ENCODE measurements at regions not wholly inside any gene's neighbourhood (a gene's known extent, or its start where the extent isn't known, plus 50 kb on each side); places are given as distances from the start of the nearest gene placed in this dataset.

- H3K27me3 ChIP-seq: peaks cover 7% of the 10 kb centered on the region
- no peak for DNase-seq (ENCODE audit: low spot score in 2 of 2)
- no peaks in the 10 kb centered on the region for H3K36me3 ChIP-seq
- H3K4me3 ChIP-seq: no peak overlapping the region
- no peaks in the 10 kb centered on the region for H3K4me1 ChIP-seq
- TF ChIP-seq EP300 (IDR thresholded peaks at IDR 0.05): no peak
- no peak overlapping the region for H3K27ac ChIP-seq
- no peaks in the 10 kb centered on the region for H3K9me3 ChIP-seq
- 74% methylated on average over 29 of the region's 29 CpGs for WGBS
Measured at GRCh38 chr10:78656417-78657162, 412.2 kb upstream of the ZMIZ1 start.

DNA sequence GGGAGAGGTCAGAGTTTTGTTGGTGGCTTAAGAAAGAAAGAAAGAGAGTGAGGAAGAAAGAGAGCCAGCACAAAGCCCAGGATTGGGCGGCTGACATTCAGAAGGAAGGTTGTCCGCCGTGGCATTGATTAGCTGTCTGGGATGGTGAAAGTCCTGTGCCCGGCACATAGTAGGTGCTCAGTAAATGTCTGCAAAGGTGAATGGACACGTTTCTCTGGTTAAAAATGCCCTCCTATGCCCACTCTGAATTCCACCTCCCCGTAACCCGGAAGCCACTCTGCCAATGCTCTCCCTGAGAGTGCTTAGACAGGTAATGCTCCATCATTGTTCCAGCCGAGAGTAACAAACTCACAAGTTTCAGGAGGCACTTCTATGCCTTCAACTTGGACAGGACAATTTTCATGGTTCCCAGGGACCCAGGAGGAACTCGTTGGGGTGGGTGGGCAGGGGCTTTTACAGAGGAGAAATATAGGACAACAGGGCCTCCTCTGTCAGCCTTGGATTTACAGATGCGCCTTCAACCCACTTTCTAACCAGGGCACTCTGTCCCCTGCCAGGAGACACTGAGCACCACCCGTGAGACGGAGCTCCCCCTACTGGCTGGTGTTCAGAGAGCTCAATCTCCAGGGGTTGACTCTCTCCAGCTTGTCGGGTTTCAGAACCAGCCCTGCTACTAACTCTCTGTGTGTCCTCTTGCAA, 411.5 kb upstream of the ZMIZ1 start:
- peaks cover 7% of the 10 kb centered on the region for H3K27me3 ChIP-seq
- no peaks in the 10 kb centered on the region for H3K36me3 ChIP-seq
- no peaks in the 10 kb centered on the region for H3K4me1 ChIP-seq
- peak; percentile 77 to 83 for DNase-seq (ENCODE audit: low spot score in 2 of 2)
- peak; percentile 30 to 71 for TF ChIP-seq CTCF (IDR thresholded peaks at IDR 0.05)
- TF ChIP-seq POLR2A (IDR thresholded peaks at IDR 0.05): no peak
- no peak overlapping the region for H3K4me3 ChIP-seq
- 83% methylated on average over 8 of the region's 13 CpGs for WGBS
- H3K9me3 ChIP-seq: no peaks in the 10 kb centered on the region
- H3K27ac ChIP-seq: no peak overlapping the region

GRCh38 chr10:78657862-78658165, 411.0 kb upstream of the ZMIZ1 start:
- 100% methylated on average over 1 of the region's 1 CpG for WGBS
- TF ChIP-seq POLR2AphosphoS5 (IDR thresholded peaks at IDR 0.05) (no peak), EP300 (IDR thresholded peaks at IDR 0.05) (no peak), POLR2A (IDR thresholded peaks at IDR 0.05) (no peak), CTCF (IDR thresholded peaks at IDR 0.05) (no peak)
- no peak overlapping the region for H3K4me3 ChIP-seq

GRCh38 chr10:78658645-78659597, 409.8 kb upstream of the ZMIZ1 start:
- 82% methylated on average over 8 of the region's 8 CpGs for WGBS
- Histone ChIP-seq H3K27me3 (peaks cover 12% of the 10 kb centered on the region), H3K4me3 (no peak overlapping the region), H3K9me3 (no peaks in the 10 kb centered on the region), H3K36me3 (no peaks in the 10 kb centered on the region), H3K4me1 (no peaks in the 10 kb centered on the region), H3K27ac (no peak overlapping the region)
- TF ChIP-seq CTCF (IDR thresholded peaks at IDR 0.05) (no peak), EP300 (IDR thresholded peaks at IDR 0.05) (no peak), POLR2AphosphoS5 (IDR thresholded peaks at IDR 0.05) (no peak), POLR2A (IDR thresholded peaks at IDR 0.05) (no peak)
- DNase-seq (ENCODE audit: low spot score in 2 of 2): no peak

More at GRCh38 chr10:78657862-78658165, 411.0 kb upstream of the ZMIZ1 start:
- no peaks in the 10 kb centered on the region for H3K4me1 ChIP-seq
- H3K9me3 ChIP-seq: no peaks in the 10 kb centered on the region
- peaks cover 7% of the 10 kb centered on the region for H3K27me3 ChIP-seq
- H3K36me3 ChIP-seq: no peaks in the 10 kb centered on the region
- DNase-seq (ENCODE audit: low spot score in 2 of 2): no peak
- H3K27ac ChIP-seq: no peak overlapping the region

- Histone ChIP-seq H3K27me3 (peaks cover 7% of the 10 kb centered on the region), H3K27ac (no peak overlapping the region), H3K4me1 (no peaks in the 10 kb centered on the region), H3K4me3 (no peak overlapping the region), H3K9me3 (no peaks in the 10 kb centered on the region), H3K36me3 (no peaks in the 10 kb centered on the region)
- no peak for DNase-seq (ENCODE audit: low spot score in 2 of 2)
- no peak for TF ChIP-seq POLR2A (IDR thresholded peaks at IDR 0.05)
- TF ChIP-seq EP300 (IDR thresholded peaks at IDR 0.05): no peak
- TF ChIP-seq POLR2AphosphoS5 (IDR thresholded peaks at IDR 0.05): no peak
- TF ChIP-seq CTCF (IDR thresholded peaks at IDR 0.05): no peak
Measured at GRCh38 chr10:78659598-78659967, 409.2 kb upstream of the ZMIZ1 start.

Data from suprapubic skin (tissue), 4 donors.